ENCODE measurements at regions not wholly inside any gene's neighbourhood (a gene's known extent, or its start where the extent isn't known, plus 50 kb on each side); places are given as distances from the start of the nearest gene placed in this dataset.

DNA sequence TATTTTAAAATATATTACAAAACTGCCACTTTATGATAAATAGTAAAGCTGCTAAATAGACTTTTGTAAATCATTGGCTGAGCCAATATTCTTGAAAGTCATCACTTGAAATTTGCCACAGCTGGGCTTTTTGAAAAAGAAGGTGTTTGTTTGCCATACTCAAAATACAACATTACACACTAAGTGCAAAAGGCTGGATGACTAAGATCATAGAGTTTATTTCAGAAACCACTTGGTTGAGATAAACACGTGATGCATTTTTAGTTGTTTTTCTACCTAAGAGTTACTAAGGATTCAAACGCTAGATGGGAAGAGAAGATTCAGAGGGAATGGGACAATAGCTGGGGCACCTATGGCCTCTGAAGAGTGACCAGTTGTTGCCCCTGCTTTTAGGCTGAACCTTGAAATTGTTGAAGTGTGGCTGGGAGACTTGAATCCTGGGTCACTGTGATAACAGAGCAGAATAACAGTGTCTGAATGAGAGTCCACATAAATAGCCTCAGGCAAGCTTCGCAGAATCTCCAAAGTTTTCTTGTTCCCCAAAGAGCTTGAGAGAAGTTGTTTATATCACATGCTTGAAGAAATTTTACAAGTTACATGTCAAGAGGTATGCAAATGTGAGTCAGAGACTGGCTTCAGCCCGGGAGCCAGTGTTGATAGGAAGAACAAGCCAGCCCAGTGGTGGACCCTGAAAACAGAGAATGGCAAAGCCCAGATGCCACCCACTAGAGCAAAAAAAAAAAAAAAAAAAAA, 409.8 kb downstream of the GPD2 start:
- DNase-seq, result no peak

DNA sequence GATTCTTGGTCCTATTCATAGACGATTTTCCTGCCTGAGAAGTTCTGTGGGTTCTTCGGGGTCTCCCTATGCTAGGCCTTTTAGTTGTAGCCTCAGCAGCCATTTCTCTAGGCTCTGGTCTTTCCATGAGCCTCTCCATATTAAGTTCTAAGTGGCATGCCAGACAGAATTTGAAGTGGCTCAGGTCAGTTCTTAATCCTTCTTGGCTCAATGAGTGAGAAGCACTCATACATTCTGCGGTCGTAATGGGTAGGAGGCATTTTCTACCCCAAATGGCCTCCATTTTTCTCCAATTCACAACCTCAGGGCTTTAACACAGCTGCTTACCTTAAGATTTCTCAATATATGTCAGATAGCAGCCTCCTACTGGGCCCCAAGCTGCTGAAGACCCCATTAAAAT, 405.3 kb upstream of the GALNT5 start:
- DNase-seq, result no peak

DNA sequence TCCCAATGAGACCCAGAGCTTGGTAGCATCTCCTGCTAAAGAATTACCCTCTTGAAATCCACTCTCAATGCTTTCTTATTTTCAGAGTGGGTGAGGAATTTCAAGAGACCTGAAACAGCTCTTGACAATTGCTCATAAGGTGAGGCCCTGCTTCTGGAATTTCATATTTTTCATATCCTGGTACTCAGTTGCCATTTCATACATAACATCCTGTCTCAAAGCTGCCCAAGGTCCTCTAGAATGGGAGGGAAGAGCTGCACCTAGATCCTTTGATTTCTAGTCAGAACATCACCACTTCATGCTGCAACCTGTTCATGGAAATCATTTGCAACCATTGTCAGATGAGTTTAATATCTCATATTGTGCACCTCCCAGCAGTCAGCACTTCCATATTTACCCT, 404.8 kb upstream of the GALNT5 start:
- no peak for DNase-seq

DNA sequence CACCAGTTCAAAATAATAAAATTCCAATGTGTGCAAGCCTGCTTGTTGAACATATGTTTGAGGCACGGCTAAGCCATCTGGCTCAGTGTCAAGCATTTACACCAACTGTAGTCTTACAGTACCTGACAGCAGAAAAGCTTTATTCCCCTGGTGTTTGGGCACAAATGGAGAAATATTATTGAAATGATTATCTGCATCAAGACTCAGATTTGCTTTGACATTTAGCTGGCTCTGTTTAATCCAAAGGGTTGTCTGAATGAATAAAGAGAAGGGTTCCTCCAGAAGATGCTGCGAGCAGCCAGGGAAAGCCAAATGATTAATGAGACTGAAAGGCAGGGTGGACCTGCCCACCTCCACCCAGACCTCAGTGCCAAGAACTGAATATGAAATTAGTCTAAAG, 393.2 kb upstream of the GALNT5 start:
- no peak for DNase-seq

GRCh38 chr2:156864753-156865152, 392.8 kb upstream of the GALNT5 start:
- no peak for DNase-seq

DNA sequence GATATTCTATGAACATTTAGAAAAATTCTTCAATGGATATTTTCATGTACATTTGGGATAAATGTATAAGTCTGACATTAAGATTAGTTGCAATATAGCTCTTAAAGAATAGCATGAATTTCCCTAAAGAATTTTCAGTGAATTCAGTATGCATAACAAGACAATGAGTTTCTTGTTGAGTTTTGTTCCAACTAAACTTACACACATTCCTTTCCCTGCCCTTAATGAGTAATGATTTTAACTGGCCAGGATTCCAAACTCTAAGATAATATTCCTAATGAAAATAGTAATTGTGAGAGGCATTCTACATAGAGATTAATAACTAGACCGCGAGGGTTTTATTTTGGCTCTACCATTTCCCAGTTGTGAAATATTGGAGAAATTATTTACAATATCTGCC, 390.3 kb upstream of the GALNT5 start:
- DNase-seq, result no peak

DNA sequence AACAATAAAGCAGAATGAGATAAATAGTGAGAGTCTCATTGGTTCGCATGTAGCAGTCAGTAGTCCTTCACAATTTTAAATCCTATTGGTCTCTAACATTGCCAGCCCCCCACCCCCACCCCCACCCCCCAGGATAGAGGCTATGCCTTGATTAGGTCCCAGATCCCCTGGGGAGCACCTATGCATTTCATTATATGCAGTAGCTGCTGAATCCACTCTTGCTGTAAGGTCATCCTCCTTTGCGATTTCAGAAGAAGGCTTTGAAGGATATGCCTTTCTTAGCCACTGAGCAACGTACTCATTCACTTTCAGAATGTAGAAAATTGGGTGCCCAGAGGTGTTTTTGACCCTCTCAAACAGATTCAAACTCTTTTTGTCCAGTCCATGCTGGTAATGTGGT, 382.8 kb upstream of the GALNT5 start:
- no peak for DNase-seq

- DNase-seq, result no peak
These were observed 373.7 kb upstream of the GALNT5 start for GRCh38 chr2:156883804-156884203.

DNA sequence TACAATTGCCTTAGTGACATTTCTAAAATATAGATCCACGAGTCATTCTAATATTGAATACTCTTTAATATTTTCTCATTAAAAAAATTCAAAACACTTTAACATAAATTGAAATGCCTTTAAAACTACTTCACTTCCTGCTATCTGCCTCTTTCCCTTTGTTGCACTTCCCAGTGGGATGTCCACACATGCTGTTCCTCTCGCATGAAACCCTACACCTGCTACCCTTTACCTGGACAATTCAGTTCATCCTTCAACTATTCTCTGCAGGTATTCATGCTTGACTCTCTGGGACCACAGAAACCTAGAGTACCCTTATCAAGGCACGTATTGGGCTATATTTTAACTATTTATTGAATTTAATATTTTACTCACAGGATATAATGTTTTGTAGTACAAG, 373.3 kb upstream of the GALNT5 start:
- no peak for DNase-seq

DNA sequence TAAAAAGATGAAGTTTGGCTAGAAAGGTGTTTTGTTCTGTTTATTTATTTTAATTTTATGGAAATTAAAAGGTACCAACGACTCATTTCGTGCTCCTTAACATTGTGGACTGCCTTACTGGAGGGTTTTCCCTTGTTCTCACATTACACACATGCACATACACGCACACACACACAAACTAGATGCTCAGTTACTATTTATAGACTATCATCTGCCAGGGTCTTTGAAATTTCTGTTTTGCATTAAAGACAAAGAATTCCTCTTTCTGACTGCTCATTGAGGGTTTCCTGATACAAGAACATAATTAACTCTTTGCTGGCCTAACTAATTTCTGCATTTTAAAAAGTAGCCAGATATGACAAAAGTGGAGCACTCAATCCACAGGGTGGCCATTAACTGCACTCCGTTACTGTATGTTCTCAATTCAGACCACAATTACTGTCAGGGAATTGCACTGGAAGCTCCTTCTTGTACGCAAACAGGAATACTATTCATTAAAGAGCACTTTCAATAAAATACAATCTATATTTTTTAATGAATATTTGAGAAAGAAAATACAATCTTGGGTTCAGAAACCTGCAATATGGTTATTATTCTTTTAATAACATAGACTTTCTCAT, 366.9 kb upstream of the GALNT5 start:
- DNase-seq, result no peak

DNA sequence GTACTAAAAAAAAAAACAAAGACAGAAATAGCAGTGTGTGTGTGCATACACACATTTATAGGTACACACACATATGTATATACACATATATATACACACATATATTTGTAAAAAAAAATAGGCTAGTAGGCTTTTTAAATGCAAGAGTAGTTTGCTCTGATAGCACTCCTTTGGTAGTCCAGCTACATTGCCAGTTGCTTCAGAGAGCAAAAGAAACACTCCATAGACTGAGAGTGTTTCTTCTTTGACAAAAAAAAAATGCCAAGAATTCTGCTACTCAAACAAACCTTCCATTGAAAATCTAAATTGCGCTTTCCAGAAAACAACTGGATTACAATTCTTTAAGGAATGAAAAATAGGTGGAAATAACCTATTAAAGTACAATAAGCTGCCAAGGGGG, 365.9 kb upstream of the GALNT5 start:
- no peak for DNase-seq

- peak; percentile 53 for DNase-seq
These were observed 364.8 kb upstream of the GALNT5 start for GRCh38 chr2:156892467-156893281.

DNA sequence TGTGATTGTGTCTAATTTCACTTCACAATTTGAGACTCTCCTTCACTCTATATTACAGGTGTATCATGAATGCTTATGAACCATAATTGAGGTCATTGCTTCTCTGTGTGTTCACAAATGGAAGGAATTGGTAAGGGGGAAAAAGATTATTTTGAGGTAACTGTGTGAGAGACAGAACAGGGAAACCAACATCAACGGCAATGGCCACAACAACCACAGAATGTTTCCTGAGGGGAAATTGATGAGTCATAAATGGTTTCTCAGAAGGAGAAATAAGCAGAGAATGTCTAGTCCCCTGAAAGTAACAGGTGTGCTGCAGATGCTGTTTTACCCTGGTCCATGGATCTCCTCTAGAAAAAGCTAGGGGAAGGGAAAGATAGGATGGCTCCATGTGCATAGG, 361.2 kb upstream of the GALNT5 start:
- no peak for DNase-seq

DNA sequence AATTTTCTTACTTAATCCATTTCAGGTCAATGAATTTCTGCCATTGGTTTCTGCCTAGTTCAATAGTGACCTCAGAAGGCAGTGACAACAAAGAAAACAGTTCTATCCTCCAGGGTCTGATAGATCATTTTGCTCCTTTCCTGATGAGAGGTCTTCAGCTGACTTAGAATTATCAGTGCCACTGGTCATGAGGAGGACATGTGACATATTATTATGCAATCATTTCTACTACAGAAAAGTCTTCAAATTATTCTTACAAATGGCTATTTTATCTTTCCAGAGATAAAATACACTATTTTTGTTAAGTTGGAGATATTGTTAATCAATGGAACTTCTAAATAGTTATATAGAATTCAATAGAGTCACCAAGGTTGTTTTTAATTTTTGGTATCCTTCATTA, 360.0 kb upstream of the GALNT5 start:
- no peak for DNase-seq

GRCh38 chr2:156901373-156902031, 356.0 kb upstream of the GALNT5 start:
- no peak for DNase-seq

GRCh38 chr2:156903335-156903734, 354.2 kb upstream of the GALNT5 start:
- no peak for DNase-seq

DNA sequence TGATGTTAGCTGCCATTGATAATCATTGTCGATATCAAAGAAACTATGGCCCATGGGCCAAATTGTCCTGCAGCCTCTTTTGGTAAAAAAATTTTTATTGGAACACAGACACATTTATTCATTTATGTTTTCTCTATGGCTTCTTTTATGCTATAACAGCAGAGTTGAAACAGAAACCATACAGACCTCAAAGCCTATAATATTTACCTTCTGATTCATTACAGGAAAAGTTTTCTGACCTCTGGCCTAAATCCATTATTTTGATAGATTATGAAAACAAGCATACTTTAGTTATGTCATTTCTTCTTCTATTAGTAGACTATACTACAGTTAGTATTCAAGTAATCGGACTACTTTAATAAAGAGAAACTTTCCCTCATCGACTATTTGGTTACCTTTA, 349.7 kb upstream of the GALNT5 start:
- DNase-seq, result no peak

DNA sequence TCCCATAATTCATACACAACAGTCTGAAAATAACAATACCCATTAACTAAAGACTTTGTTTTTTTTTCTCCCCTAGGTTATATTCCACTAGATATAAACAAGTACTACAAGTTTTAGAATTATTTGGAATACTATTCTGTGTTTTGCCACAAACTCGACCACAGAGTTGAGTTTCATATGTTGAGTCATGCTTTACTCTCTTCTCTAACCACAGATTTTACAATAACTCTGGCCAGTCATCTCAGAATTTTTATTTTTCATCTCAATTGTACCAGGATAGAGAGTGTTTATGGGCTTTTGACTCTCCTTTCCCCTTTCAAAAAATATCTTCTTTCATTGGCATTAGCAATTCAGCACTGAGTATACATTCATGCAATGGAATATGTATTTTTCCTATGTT, 348.7 kb upstream of the GALNT5 start:
- DNase-seq, result no peak

- no peak for DNase-seq
These were observed 347.5 kb upstream of the GALNT5 start for GRCh38 chr2:156909983-156910382.

- no peak for DNase-seq
These were observed 342.2 kb upstream of the GALNT5 start for GRCh38 chr2:156915332-156915731.

GRCh38 chr2:156918410-156918809, 339.1 kb upstream of the GALNT5 start:
- no peak for DNase-seq

GRCh38 chr2:156930423-156930822, 327.1 kb upstream of the GALNT5 start:
- no peak for DNase-seq

- no peak for DNase-seq
These were observed 323.8 kb upstream of the GALNT5 start for GRCh38 chr2:156933645-156934225.

All from right kidney (tissue), 1 donor.